Stomach smooth muscle (tissue), 2 donors: ENCODE measurements at regions not wholly inside any gene's neighbourhood (a gene's known extent, or its start where the extent isn't known, plus 50 kb on each side); places are given as distances from the start of the nearest gene placed in this dataset.

Experiments
- H3K27ac ChIP-seq: one replicate; pipeline ENCODE4 v1.7.0; 2013; ENCODE audit warnings: mild to moderate bottlenecking, low read length, inconsistent platforms
- H3K27me3 ChIP-seq, 2 donors: one replicate each; pipeline ENCODE4 v1.7.0; 2013; ENCODE audit warnings: low read length in 2 of 2; ENCODE audit not compliant: insufficient read depth in 2 of 2, control insufficient read depth in 1 of 2
- H3K36me3 ChIP-seq, 2 donors: one replicate each; pipeline ENCODE4 v1.7.0; 2013; ENCODE audit warnings: low read length in 2 of 2; ENCODE audit not compliant: control insufficient read depth in 2 of 2, insufficient read depth in 2 of 2
- H3K4me1 ChIP-seq: one replicate; pipeline ENCODE4 v1.7.0; 2013; ENCODE audit warnings: low read length; ENCODE audit not compliant: control insufficient read depth, insufficient read depth
- H3K4me3 ChIP-seq, 2 donors: one replicate each; pipeline ENCODE4 v1.7.0; 2013; ENCODE audit warnings: low read length in 2 of 2
- H3K9ac ChIP-seq, 2 donors: one replicate each; pipeline ENCODE4 v1.7.0; 2013; ENCODE audit warnings: low read length in 2 of 2, mild to moderate bottlenecking in 1 of 2
- H3K9me3 ChIP-seq, 2 donors: one replicate each; pipeline ENCODE4 v1.7.0; 2013; ENCODE audit warnings: low read length in 2 of 2; ENCODE audit not compliant: control insufficient read depth in 2 of 2
- donor health status: healthy.
- donor health status: Pancreatic carcinoma.

DNA sequence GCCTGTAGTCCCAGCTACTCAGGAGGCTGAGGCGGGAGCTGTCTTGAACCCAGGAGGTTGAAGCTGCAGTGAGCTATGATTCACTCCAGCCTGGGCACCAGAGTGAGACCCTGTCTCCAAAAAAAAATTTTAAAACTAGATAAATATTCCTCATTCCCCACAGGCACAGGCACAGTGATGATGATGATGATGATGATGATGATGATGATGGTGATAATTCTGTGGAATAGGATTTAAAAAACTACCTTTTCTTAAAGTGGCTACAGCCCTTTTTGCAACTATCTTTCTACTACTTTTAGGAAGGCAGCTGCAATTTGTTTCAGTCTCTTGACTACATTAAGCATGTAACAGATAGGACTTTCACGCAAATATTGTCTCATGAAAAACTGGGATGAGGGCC, 76.6 kb upstream of the SCAF8 start:
- Histone ChIP-seq H3K27ac (no peak overlapping the region), H3K4me3 (no peak overlapping the region), H3K27me3 (no peaks in the 10 kb centered on the region), H3K9ac (no peak overlapping the region), H3K36me3 (no peaks in the 10 kb centered on the region), H3K4me1 (no peaks in the 10 kb centered on the region), H3K9me3 (no peaks in the 10 kb centered on the region)

DNA sequence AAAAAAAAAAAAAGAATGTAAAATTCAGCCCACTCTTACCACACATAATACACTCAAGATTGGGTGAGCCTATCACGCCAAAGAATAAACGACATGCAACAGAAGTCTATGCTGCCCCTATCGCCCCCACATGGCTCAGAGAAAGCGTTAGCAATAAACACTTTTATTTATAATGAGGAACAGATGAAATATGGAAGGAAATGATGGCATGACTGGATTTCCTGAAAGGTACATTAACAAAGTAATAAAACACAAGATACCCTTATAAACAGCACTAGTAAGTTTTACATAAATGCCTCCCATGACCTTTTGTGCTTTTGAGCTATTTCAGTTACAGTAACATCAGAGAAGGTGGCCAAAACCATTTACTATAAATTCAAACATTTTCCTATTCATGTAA, 71.4 kb upstream of the SCAF8 start:
- no peaks in the 10 kb centered on the region for H3K9me3 ChIP-seq
- H3K36me3 ChIP-seq: no peaks in the 10 kb centered on the region
- no peaks in the 10 kb centered on the region for H3K27me3 ChIP-seq
- H3K27ac ChIP-seq: no peak overlapping the region
- H3K4me1 ChIP-seq: no peaks in the 10 kb centered on the region
- no peak overlapping the region for H3K4me3 ChIP-seq
- no peak overlapping the region for H3K9ac ChIP-seq

DNA sequence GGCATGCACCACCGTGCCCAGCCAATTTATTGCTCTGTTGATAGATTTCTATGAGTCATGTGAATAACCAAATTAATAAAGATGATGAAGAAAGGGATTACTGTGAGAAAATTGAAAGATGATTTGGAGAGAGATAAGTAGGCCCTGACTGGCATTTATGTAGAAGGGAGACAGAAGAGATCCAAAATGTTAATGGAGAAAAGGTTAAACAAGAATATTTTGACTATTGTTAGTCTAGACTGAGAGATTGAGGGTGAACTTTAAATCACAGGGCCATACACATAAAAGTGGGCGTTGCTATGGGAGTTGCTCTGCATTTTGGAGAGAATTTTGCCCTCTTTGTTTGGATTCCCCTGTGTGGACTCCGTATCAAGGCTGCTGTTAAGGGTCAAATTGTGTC, 68.9 kb upstream of the SCAF8 start:
- Histone ChIP-seq H3K9ac (no peak overlapping the region), H3K4me1 (no peaks in the 10 kb centered on the region), H3K9me3 (no peaks in the 10 kb centered on the region), H3K27ac (no peak overlapping the region), H3K4me3 (no peak overlapping the region), H3K36me3 (no peaks in the 10 kb centered on the region), H3K27me3 (no peaks in the 10 kb centered on the region)

DNA sequence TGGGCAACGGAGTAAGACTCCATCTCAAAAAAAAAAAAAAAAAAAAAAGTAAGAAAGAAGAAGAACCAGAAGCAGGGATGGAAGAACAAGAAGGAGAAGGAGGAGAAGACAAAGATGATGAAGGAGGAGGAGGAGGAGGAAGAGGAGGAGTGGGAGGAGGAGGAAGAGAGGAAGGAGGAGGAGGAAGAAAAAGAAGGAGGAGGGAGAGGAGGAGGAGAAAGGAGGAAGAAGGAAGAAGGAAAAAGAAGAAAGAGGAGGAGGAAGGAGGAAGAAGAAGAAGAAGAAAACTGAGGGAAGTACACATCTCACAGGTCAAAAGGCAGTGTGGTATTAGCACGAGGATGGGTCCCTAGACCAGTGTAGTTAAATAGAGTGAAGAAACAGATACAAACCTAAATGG, 65.1 kb upstream of the SCAF8 start:
- Histone ChIP-seq H3K4me1 (no peaks in the 10 kb centered on the region), H3K27me3 (no peaks in the 10 kb centered on the region), H3K4me3 (no peak overlapping the region), H3K36me3 (no peaks in the 10 kb centered on the region), H3K9me3 (no peaks in the 10 kb centered on the region), H3K9ac (no peak overlapping the region), H3K27ac (no peak overlapping the region)

DNA sequence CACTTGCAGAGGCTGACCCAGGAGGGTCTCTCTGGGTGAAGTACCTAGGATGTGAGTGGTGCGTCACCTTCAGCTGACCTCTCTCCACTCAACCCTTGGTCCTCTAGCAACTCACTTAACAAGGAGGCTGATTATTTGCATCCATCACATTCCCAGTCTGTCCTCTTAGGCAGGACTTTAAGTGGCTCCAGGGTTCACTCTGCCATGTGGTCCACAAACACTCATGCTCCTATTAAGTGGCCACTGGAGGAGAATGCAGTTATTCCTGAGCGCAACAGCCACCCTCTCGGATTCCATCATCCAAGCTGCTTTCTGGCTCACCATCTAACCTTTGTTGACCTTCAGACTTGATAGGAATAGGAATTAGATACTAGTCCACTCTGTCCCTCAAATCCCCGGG, 61.1 kb upstream of the SCAF8 start:
- Histone ChIP-seq H3K36me3 (no peaks in the 10 kb centered on the region), H3K27ac (no peak overlapping the region), H3K9ac (no peak overlapping the region), H3K9me3 (no peaks in the 10 kb centered on the region), H3K27me3 (no peaks in the 10 kb centered on the region), H3K4me1 (no peaks in the 10 kb centered on the region), H3K4me3 (no peak overlapping the region)

DNA sequence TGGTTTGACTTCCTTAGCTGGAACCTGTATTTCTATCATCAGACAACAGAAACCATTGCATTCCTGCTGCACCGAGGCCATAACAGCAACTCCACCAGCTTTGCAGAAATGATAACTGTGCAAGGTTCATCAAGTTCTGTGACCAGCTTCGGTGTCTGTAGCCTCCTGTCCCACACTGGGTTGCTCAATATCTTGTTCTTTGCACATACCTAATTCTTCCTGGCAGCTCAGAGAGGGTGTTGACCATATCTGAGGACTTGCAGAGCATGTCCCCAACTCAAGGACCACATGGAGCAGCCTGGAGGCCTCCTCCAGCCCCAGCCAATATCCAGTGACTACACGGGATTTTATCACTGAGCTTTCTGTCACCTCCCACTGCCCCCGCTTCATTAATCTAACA, 59.3 kb upstream of the SCAF8 start:
- Histone ChIP-seq H3K27me3 (no peaks in the 10 kb centered on the region), H3K27ac (no peak overlapping the region), H3K9me3 (no peaks in the 10 kb centered on the region), H3K36me3 (no peaks in the 10 kb centered on the region), H3K9ac (no peak overlapping the region), H3K4me3 (no peak overlapping the region), H3K4me1 (no peaks in the 10 kb centered on the region)

DNA sequence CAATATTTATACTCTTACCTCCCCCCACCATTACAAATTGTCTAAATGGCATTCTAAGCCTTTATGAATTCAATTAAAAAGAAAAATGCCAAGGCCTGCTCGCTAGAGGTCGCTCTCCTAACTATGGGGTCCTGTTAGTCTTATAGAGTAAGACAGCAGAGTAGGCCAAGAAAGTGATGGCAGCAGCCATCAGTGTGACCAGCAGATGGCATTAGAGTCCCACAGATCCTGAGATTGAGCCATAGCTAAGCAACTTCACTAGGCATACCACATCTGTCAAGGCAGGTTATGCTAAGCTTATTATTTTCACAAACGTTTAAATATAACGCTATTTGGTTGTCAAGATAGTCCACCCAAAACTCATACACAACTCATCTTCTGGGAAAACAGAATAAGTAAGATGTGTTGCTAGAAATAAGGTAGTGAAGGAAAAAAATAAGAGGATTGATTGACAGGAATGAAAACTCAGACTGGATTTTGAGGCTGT, 57.6 kb upstream of the SCAF8 start:
- Histone ChIP-seq H3K9me3 (no peaks in the 10 kb centered on the region), H3K27me3 (no peaks in the 10 kb centered on the region), H3K36me3 (no peaks in the 10 kb centered on the region), H3K4me3 (no peak overlapping the region), H3K27ac (no peak overlapping the region), H3K9ac (no peak overlapping the region), H3K4me1 (no peaks in the 10 kb centered on the region)

DNA sequence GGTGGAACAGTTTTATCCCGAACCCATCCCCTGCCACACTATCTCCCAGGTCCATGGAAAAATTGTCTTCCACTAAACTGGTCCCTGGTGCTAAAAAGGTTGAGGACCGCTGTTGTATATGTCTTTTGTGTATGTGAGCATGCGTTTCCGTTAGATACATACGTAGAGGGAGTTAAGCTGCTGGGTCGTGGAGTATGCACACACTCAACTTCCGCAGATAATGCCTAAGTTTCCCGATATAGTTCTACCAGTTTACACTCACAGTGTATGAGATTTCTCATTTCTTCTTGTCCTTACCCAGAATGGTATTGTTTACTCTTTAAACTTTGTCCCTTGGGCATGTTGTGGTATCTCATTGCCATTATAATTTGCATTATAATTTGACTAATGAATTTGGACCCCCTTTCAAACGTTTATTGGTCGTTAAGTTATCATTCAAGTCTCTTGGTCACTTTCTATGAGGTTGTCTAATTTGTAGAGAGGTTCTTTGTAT, 50.5 kb upstream of the SCAF8 start:
- Histone ChIP-seq H3K9me3 (no peaks in the 10 kb centered on the region), H3K9ac (no peak overlapping the region), H3K4me3 (no peak overlapping the region), H3K4me1 (no peaks in the 10 kb centered on the region), H3K36me3 (no peaks in the 10 kb centered on the region), H3K27me3 (no peaks in the 10 kb centered on the region), H3K27ac (no peak overlapping the region)
